HG03378 (cell line): ENCODE measurements at regions not wholly inside any gene's neighbourhood (a gene's known extent, or its start where the extent isn't known, plus 50 kb on each side); places are given as distances from the start of the nearest gene placed in this dataset.
"Not testable (repeated sequence)": the region's sequence is repeated elsewhere in the genome, so short reads cannot be mapped to it uniquely, and the experiment has no call there.

Source experiments
- ATAC-seq: cut with Tn5 transposase; IDR thresholded peaks from one replicate; pipeline ENCODE4 v1.9.1; 2021; ENCODE audit warnings: mild to moderate bottlenecking, moderate library complexity; ENCODE audit not compliant: unreplicated experiment

DNA sequence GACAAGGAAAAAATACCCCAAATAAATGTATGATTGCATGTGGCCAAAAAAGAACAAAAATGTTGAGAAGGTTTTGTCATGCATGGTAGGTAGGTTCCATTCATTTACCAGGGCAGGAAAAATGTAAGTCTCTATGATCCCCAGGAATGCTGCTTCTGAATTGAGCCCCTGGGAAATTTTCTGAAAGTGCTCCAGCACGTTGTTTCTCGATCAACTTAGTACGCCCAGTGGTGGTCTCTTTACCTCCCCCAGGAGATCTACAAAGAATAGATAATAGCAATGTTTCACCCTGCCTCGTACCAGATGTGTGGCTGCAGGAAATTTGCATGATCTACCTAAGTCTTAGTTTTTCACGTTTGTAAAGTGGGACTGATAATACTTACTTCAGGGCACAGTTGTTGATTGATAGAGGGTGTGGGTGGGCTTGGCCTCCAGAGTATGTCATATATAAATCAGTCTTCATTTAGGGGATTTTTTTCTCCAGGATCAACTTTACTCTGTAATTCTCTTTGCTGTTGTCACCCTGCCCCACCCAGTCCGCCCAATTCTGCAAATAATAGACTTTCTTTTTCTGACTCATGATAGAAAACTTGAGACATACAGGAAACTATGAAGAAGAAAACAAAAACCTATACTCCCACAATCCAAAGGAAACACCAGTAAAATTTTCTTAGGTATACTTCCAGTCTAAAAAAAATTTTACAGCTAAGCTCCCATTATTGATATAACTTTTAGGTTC is 462.0 kb upstream of the RUNX1 start:
- ATAC-seq, result no peak

DNA sequence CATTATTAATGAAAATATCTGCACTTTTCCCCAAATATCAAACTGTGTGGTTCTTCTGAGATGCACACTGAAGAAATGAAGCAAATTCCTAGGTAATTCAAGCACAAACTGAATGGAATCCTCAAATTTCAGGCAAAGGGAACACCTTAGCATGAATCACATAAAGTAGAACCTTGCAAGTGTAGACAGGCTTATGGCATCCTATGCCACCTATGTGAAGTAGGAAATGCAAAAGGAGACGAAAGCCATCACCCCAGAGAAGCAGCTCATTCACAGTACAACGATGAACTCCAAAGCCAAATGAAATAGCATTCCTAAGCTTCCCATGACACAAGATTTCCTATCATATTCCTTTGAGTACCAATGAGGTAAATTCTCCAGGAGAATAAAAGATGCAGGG is 461.2 kb upstream of the RUNX1 start:
- no peak for ATAC-seq

DNA sequence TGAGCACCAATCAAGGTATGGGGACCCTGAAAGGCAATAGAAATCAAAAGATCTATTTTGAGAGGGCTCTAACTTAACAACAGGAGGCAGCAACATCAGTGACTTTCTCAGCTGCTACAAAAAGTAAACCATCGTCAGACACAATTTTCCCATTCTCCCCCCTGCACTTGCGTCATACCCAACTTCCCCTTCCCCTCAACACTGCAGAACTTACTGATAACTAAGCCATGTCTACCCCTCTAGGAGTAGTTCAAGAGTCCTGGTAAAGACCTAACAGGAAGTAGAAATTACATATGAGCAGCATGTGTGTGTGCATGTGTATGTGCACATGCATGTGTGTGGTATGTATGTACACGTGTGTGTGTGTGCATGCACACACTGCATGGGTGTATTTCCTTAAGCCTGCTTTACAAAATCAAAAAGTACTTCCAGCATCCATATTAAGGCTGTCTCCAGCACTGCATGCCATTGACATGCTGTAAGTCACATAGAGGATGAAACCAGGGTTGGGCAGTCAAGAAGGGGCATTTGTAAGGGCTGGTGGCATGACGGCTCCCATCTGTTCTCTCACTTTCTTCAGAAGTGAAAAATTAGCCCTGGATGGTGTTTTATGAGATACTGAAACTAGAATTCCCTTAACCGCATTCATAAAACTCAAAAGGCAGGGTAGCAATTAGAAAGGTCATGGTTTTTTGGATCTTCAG is 460.1 kb upstream of the RUNX1 start:
- ATAC-seq, result no peak

DNA sequence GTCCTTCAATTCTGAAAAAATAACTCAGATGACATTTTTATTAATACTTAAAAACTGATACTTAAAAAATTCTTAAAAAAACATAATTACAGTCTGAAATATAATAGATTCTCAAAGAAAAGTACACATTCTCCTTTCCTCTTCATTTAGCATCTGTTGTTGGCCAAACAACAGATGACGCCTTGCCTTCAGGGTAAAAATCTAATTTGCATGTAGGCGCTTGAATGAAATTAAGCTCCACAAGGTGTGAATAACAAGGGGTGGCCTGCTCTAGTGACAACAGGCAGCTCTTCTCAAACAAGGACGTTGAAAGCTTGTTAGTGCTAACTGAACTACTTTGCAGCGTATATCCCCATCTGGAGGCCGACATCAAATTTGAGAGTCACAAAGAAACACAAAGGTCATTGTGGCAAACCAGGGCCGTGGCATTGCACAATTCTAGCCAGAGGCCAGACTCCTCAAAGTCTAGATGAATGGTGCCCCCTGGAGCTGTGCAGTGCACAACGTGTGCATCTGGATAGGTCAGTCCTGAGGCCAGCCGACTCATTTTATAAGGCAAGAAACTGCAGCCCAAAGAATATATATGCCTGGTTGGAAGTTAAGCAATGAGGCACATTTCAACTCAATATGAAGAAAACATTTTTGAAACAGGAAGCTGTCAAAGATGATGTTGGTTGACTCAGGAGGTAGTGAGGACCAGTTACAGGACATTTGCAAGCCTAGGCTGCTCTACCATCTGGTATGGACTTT is 459.2 kb upstream of the RUNX1 start:
- no peak for ATAC-seq

DNA sequence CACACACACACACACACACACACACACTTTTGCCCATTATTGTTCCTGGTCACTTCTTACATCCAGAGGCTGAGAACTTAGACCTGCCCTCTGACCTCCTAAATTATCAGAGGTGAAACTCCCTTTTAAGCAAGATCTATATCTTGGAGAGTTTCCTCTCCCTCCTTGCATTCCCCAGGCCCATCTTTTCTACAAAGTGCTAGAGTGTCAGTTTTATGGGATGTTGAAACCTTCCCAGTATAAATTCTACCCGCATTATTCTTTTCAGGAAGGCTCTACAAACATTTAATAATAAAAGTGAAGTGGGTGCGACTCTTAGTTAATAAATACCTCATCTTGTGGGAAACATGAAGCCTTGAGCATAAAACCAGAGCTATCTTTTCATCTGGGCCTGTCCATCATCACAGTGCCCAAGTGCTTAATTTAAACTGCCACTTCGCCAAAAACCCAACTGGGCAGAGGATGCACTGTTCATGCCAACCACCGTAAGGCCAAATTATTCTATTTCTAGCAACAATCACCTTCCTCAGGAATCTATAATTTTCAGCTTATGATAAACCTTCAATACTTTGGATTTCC is 458.2 kb upstream of the RUNX1 start:
- no peak for ATAC-seq

DNA sequence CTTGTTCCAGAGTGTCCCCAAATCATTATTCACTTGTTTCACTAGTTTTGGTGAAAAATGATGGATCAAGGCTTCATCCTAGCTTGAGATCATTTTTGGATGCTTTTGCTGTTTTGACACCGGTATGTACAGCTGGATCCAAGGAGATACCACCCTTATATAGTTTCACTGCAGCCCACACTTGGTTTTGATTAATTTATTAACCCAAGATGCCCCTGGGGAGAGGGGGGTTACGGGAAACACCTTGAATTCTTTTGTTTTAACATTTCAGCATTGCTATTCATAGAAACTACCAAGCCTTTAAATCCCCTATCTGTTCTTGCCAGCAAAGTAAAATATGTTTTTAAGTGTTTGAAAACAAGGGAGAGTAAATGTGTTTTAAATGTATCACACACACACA is 457.7 kb upstream of the RUNX1 start:
- ATAC-seq, result no peak

DNA sequence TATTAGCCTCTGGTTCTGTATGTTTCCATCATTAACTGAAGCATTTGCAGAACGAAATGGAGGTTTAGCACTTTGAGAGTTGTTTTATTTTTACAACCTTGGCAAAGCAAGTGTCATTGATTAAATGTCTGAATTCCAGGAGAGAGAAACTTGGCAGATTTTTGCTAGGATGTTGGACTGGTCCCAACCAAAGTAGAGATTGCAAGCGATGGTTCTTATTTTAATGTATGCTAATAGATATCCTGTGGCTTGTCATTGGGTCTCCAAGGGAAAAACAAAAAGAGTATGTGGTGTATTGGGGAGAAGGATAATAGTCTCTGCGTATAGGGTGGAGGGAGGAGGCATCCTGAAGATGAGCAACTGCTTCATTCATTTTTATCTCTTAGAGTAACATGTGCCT is 457.2 kb upstream of the RUNX1 start:
- no peak for ATAC-seq

DNA sequence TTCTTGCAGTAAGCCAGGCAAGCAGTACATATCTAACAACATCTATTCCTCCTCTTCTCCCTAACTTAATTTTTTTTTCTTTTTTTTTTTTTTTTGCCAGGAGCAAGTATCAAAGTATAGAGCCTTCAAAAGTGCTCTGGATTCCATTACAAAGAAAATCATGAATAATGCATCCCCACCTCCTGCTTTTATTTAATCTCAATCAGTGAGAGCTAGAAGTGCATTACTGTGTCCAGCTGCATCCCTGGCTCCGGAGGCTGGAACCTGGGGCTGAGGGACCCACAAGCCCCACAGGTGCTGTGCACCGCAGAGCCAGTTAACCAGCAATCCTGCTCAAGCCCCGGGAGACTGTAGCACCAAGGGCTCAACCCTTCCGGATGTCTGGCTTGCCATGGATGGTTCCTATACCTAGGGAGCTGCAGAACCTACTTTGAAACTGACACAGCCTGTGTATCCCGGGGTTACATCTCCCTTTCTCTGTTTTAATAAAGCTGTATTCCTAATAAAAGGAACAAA is 455.9 kb upstream of the RUNX1 start:
- no peak for ATAC-seq

DNA sequence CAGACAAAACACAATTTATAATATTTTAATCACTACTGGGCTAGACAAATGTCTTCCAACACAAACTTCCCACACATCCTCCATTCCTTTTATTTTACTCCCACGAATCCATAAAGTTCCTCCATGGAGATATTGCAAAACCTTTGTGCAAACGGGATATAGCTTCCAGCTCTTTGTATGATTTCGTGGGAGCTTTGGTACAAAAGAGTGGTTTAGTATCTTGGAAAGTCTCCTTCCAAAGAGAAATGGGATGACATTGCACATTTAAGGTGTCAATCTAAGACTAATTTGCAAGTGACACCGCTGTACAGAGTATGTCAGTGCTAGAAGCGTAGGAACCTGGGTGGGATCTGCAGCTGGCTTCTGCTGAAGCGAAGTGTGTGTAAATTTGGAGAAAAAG is 455.2 kb upstream of the RUNX1 start:
- no peak for ATAC-seq

DNA sequence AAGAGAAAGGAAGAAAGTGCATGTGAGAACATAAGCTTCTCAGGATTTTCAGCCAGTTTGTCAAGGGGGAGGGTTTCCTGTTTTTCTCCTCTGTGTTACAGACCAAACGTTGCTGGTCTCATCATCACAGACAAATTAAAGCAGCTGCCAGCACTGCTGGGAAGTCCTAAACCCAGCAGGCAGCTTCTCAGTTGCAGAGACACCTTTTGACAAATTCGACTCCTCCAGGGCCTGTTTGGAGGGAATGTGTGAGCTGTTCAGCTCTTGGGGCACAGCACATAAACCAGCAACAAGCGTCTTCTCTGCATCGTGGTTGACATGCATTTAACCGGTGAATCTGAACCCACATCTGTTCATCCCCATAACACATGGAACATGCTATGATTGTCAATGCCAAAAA is 454.6 kb upstream of the RUNX1 start:
- ATAC-seq, result no peak

DNA sequence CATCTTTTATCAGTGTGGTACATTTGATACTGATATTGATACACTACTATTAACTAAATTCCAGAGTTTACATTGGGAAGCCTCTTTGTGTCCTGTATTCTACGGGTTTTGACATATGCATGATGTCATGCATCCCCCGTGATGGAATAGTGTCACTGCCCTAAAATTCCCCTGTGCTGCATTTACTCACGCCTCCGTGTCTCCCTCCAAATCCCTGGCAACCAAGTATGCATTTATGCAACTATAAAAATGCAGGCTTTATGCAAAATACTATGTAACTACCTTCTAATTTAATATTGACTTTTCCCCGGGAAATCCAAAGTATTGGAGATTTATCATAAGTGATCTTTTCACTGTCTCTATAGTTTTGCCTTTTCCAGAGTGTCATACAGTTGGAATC is 453.7 kb upstream of the RUNX1 start:
- ATAC-seq, result no peak

DNA sequence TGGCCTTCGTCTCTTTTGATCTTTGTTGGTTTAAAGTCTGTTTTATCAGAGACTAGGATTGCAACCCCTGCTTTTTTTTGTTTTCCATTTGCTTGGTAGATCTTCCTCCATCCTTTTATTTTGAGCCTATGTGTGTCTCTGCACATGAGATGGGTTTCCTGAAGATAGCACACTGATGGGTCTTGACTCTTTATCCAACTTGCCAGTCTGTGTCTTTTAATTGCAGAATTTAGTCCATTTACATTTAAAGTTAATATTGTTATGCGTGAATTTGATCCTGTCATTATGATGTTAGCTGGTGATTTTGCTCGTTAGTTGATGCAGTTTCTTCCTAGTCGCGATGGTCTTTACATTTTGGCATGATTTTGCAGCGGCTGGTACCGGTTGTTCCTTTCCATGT is 448.4 kb upstream of the RUNX1 start:
- ATAC-seq, result not testable (repeated sequence)

DNA sequence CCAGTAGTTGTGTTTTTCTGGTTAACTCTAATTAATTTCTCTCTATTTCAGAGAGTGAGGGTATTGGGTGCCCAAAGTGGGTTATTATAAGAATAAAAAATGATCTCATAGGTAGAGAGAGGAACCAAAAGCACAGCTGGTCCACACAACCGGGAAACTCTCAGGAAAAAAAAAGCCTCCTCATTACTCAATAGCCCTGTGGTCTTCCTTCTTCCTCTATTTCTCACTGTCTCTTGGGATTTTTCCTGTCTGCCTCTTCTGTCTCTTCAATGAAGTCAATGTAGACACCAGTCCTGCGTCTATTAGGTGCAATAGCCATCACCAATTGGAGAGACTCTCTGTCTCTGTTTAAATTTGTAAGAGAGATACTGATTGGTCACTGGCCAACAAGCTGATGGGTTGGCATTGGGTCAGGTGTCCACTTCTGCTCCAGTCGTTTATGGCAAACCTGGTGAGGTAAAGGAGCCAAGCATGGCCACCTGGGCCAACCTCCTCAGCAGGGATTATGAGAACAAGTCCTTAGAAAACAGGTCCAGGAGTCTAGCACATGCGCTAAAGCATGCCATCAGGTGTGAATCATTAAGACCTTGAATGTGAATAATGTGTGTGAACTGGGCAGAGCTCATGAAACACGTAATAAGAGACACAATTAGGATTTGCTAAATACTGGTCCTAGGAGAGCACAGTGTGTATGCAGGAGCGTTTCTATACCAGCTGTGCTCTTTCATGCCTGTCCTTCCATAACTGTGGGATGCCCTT is 443.0 kb upstream of the RUNX1 start:
- no peak for ATAC-seq

DNA sequence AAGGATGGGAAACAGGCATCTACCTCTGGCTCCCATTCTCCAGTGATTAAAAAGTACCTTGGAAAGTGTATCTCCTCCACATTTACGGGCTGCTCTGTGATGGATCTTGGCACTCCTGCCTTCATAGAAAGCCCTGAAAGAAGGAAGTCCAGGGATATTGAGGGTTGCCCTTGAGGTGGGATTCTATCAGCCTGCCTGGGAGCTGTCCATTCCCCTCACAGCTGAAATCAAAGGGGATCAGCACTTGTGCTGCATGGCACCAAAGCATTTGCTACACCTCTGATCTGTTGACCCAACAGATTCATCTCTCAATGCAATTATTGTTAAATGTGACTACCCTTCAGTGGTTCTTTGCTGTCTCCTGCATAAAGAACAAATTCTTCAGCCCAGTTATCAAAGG is 442.0 kb upstream of the RUNX1 start:
- no peak for ATAC-seq

DNA sequence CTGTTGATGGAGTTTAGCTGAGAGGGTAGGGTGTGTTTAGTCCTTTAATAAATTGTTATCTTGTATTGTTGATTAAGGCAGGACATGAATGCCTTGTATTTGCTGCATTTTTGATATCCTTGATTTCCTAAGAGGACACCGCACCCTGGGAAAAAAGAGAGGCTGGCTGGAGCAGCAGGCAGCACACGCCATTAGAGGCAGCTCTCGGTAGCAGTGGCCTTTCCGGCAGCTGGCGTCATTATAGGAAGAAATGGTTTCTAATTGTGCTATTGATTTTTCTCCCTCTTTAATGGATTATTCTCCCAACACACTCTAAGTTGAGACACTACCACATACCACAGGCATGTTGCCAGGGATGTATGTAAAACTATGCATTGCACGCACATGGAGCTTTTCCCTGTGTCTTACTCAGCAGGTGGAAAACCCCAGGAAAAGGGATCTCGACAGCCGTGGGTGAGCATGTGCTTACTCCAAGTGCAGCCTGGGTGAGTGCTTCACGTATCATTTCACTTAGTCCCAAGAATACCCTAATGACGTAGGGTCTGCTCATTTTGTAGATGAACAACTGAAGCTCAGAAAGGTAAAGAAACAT is 440.4 kb upstream of the RUNX1 start:
- ATAC-seq, result no peak

DNA sequence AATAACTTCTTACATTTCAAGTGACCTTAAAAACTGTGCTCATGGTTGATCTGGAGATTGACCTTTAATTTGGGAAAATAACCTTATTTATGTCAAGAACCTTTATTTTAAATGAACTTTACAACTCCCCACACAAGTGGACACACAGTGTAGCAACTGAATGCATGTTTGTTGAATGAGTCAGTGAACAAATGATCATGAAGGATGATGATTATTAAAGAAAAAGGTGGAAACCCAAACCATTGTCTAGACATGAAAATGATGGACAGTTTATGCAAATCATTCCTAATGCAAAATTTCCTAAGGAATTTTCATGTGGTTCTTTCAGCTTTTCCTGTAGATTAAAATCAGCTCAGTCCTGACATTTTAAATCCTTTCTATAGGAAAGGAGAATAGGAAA is 439.8 kb upstream of the RUNX1 start:
- ATAC-seq, result no peak

DNA sequence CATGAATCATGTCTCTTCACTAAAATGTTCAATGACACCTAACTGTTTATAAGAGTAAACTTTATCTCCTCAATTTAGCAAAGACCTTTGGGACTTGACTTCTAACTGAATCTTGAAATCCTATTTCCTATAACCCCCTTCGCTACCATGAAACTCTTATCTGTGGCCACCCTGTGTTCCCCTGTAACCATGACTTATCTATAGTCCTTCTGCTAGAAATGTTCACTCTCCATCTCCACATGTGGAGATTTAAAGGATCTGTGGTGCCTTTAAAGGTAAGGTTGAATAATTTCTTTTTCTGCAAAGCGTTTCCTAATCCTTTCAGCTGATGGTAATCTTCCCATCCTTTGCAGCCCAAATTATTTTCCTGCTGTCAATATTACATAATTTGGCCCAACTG is 436.3 kb upstream of the RUNX1 start:
- no peak for ATAC-seq

DNA sequence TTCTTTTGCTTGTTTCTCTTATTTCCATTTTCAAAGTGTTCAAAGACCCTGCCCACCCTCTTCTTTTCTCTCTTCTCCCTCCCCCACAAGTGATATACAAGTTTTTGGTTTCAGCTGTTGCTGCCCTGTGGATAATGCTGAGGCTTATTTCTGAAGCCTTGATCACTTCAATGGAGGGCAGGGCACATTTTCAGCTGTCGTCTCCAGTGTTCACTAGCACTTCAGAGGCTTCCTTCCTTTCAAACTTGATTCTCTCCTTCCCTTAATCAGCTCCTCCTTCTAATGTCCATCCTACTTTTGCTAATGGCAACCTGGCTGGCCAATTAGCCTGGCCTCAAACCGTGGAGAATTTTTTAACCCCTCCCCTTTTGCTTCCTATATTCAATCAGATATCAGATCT is 435.7 kb upstream of the RUNX1 start:
- ATAC-seq, result no peak

DNA sequence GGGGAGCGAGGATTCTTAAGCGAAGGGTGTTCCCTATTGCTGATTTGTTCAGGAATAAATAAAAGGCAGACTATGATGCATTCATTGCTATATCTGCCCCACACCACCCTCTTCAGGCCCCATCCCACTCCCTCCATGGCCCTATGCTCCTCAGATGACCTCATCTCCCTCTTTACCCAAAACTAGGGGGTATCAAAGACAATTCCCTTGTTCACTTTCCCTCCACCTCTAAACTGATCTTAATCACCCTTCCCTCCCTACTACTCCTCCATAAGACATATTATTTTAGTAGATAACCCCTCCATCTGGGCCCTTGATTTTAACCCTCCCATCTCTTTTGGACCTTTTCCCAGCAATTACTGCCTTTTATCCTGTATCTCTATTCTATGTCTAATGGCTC is 434.9 kb upstream of the RUNX1 start:
- ATAC-seq, result no peak

DNA sequence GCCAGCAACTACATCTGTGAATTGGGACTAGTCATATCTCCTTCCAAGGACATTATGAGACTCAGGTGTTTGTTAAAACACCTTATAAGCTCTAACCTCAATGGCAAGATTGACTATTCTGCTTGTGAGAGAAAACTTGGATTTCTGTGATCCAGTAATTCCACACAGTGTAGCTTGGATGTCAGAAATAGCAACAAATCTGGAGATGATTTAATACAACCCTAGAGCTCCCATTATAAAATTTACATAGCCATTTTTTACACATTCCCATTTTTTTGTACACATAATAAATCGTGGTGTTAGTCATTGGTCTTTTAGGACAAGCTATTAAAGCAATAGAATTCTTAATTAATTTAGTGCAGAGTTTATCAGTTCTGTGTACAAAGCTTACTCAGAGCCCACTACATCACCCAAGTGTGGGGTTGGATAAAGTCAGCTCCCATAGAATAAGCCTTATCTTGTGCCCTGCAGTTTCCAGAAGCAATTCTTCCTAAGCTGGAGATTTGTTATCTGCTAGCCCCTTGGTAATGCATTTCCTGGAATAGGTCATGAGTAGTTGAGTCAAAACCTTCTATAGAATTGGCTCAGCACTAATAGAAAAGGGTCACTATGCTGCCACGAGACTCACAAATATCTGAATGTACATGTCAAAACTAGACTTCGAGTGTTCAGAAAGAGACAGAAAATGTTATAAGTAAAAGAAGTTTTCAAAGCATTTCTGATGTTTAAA is 434.0 kb upstream of the RUNX1 start:
- ATAC-seq, result no peak
